ENCODE measurements at regions not wholly inside any gene's neighbourhood (a gene's known extent, or its start where the extent isn't known, plus 50 kb on each side); places are given as distances from the start of the nearest gene placed in this dataset.

- no peak for DNase-seq (ENCODE audit: low spot score)
- no peak for TF ChIP-seq CTCF (IDR thresholded peaks at IDR 0.05; ENCODE audit: extremely low read depth, insufficient read depth, missing control alignments)
- in situ Hi-C loops (cut with MboI; ENCODE audit: low pct_unique_long_range_greater_than_20kb, low sequenced_read_pairs, unreplicated experiment) = no loop called here
Observed at GRCh38 chr2:120826260-120826648, 90.6 kb downstream of the GLI2 start.

GRCh38 chr2:120826716-120827410, 91.2 kb downstream of the GLI2 start:
- DNase-seq (ENCODE audit: low spot score) = no peak
- no peak for TF ChIP-seq CTCF (IDR thresholded peaks at IDR 0.05; ENCODE audit: extremely low read depth, insufficient read depth, missing control alignments)
- in situ Hi-C loops (cut with MboI; ENCODE audit: low pct_unique_long_range_greater_than_20kb, low sequenced_read_pairs, unreplicated experiment) = no loop called here

DNA sequence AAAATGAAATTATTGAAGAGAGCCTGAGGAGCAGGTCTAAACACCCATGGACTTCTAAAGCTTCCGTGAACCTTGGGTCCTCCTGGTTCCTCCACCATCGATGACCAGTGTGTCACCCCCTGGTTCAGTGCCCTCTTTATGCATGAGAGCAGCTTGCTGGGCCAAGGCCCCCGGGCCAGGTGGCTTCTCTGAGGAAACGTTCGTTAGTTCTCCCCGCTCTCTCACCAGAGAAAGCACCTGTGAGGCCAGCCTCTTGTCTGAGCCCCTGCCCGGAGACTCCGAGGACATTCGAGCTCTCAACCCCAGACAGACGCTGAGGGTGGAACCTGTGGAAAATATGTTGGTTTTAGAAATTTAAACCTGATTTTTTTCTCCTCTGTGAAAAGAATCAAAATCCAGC, 92.4 kb downstream of the GLI2 start:
- no peak for DNase-seq (ENCODE audit: low spot score)
- in situ Hi-C loops (cut with MboI; ENCODE audit: low pct_unique_long_range_greater_than_20kb, low sequenced_read_pairs, unreplicated experiment) = no loop called here
- no peak for TF ChIP-seq CTCF (IDR thresholded peaks at IDR 0.05; ENCODE audit: extremely low read depth, insufficient read depth, missing control alignments)

- in situ Hi-C loops (cut with MboI; ENCODE audit: low pct_unique_long_range_greater_than_20kb, low sequenced_read_pairs, unreplicated experiment) = no loop called here
Observed at GRCh38 chr2:120828829-120829632, 93.4 kb downstream of the GLI2 start.

GRCh38 chr2:120829633-120830025, 94.0 kb downstream of the GLI2 start:
- no peak for TF ChIP-seq CTCF (IDR thresholded peaks at IDR 0.05; ENCODE audit: extremely low read depth, insufficient read depth, missing control alignments)
- in situ Hi-C loops (cut with MboI; ENCODE audit: low pct_unique_long_range_greater_than_20kb, low sequenced_read_pairs, unreplicated experiment) = no loop called here
- no peak for DNase-seq (ENCODE audit: low spot score)

More at GRCh38 chr2:120828829-120829632, 93.4 kb downstream of the GLI2 start:
- no peak for DNase-seq (ENCODE audit: low spot score)
- no peak for TF ChIP-seq CTCF (IDR thresholded peaks at IDR 0.05; ENCODE audit: extremely low read depth, insufficient read depth, missing control alignments)

DNA sequence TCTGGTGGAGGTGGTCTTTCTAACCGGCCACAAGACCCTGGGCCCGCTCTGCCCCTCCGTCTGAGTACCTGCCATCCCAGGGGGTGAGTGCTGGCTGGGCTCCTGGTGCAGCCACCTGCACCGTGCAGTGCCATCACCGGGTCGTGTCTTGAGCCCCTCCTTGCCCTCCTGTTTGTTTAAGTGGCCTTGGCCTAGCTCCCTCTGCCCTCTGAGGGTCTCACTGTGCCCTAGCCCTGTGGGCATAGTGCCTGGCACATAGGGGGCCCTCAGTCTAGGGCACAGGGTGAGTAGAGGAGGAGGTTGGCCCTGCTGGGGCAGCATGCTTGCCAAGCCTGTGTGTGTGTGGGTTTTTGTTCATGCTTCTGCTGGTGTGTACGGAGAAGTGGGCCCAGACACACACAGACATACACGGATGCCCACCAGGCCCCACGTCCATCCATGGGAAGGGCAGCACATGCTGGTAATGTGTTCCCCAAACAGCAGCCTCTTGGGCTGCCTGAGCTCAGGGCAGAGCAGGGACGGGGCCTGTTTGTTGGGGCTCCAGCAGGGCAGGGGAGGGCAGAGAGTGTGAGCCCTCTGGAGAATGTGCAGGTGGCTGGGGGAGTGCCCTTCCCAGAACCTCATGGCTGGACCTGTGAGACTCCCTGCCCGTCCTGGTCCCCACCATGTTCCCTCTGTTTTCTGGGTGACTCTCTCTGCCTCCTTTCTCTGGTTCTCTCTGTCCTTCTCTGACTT, 94.6 kb downstream of the GLI2 start:
- no peak for TF ChIP-seq CTCF (IDR thresholded peaks at IDR 0.05; ENCODE audit: extremely low read depth, insufficient read depth, missing control alignments)
- in situ Hi-C loops (cut with MboI; ENCODE audit: low pct_unique_long_range_greater_than_20kb, low sequenced_read_pairs, unreplicated experiment) = no loop called here
- no peak for DNase-seq (ENCODE audit: low spot score)
